GM19351 (cell line): ENCODE measurements at regions not wholly inside any gene's neighbourhood (a gene's known extent, or its start where the extent isn't known, plus 50 kb on each side); places are given as distances from the start of the nearest gene placed in this dataset.

Experiments
- ATAC-seq: cut with Tn5 transposase; IDR thresholded peaks from one replicate; pipeline ENCODE4 v1.9.1; 2021; ENCODE audit warnings: mild to moderate bottlenecking, moderate library complexity; ENCODE audit not compliant: unreplicated experiment

DNA sequence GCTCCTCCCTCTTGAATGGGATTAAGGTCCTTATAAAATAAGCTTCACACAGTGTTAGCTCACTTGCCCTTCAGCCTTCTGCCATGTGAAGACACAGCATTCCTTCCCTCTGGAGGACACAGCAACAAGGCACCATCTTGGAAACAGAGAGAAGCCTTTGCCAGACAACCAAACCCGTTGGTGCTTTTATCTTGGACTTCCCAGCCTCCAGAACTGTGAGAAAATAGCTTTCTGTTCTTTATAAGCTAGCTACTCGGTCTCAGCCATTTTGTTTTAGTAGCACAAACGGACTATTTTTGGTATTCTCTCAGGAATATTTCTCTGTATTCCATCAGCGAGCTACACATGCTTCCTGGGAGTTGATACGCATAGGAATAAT is 58.6 kb upstream of the IRF2BP2 start:
- ATAC-seq, result no peak

DNA sequence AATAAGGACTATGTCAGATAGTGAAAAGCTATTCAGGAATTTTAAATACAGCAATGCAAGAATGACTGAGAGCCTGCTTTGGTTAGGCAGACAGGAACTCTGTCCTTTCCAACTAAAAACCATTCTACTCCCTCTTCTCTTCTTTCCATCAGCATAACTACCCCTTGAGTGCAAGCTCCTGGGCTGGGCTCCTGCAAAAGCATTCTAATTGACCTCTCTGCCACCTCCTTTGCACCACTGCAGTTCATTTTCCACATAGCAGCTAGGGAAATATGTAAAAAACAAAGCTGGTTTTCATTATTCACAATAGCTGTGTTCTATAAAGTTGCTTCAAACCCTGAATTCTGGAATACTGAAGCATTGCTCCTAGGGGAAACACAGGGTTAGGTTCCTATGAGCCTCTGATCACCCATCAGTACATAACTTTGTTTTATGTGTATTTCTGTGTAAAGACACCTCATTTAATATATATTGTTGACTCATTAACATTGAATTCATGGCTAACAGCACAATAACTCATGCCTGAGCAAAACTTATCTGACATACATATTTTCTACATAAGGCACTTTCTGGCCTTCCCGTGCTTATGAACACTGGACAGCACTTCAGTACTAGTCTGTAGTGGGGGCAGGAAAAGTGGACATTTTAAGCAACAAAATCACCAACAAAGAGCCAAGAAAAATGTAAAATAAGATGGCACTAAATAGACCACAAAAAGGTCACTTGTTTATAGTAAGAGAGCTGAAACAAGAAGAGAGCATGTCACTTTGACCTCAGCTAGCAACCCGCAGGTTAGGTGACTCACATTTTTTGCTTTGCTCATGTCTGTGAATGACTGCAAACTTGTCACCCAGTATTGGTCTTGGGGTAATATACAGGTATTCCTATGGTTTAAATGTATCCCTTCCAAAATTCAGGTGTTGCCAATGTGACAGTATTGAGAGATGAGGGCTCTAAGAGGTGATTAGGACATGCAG is 57.9 kb upstream of the IRF2BP2 start:
- no peak for ATAC-seq

DNA sequence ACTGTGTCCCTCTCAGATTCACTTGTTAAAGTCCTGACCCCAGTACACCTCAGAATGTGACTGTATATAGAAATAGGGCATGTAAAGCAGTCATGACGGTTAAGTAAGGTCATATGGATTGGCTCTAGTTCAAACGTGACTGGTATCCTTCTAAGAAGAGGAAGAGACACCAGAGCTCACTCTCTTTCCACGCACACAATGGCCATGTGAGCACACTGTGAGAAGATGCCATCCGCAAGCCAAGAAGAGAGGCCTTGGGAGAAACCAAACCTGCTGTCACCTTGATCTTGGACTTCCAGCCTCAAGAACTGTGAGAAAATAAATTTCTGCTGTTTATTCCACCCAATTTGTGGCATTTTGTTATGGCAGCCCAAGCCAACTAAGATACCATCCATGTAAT is 56.8 kb upstream of the IRF2BP2 start:
- ATAC-seq, result no peak

DNA sequence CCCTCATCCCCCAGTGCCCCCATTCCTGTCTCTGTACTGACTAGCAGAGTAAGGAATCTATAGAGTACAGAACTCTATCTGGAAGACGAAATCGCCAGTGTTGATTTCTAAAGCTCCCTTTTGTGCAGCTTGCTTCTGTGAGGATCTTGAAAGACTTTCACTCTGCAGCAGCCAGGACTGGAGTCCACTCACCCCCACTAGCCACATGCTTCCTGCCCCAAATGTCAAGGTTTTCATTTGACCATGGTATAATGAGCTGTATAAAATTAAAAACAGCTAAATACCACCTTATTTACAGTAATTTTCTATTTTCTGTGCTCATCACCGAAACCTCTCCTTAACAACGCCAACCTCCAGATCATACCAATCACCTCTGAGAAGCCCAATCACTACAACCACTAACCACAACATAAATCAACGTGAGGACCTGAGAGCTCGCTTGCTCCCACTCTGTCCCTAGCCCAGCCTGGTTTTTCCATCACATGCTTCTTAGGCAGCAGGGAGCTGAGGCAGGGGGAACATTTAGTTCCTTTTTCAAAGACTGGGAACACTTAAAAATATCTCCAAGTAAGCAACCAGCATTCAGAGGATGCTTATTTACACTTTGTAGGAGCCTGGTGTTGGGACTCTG is 56.1 kb upstream of the IRF2BP2 start:
- ATAC-seq, result no peak

DNA sequence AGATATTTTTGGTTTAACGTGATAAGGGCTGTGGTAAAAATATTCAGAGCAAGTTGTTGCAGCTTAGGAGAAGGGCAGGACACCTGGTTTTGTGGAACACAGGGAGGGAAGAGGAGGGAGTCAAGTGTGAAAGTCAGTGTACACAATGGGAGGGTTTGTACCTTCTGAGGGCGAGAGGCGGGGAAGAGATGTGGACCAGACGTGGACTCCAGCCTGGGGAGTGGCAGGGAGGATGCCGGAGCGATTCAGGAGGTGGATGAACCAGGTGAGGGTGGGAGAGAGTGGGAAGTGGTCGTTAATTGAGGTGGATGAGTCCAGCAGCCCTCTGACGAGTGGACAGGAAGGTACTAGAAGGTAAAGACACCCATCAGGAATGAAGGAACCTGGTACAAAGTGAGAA is 52.2 kb upstream of the IRF2BP2 start:
- ATAC-seq, result no peak

DNA sequence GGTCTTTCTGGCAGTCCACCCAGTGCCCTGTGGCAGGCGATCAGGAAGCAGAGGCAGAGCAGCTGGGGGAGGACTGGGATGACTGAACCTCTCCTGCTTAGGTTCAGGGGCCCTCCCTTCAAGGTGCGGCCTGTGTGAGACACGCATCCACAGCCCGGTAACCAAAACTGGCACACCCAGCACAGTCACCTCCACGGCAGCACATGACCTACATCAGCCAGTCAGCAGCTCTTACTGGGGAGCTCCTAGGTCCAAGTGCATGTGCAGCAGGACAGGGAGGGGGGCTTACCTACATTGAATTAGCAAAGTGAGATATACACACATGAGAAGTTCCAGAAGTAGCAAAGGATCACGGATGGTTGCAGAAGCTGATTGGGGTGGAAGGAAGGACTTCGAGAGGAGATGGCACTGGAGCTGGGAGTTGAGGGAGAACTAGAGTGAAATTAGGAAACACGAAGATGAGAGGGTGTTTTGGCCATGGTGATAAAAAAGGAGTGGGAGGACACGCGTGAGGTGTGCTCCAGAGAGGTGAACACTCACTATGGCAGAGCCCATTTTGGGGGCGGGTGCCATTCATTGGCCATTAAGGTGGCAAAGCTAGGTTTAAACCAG is 51.4 kb upstream of the IRF2BP2 start:
- no peak for ATAC-seq

DNA sequence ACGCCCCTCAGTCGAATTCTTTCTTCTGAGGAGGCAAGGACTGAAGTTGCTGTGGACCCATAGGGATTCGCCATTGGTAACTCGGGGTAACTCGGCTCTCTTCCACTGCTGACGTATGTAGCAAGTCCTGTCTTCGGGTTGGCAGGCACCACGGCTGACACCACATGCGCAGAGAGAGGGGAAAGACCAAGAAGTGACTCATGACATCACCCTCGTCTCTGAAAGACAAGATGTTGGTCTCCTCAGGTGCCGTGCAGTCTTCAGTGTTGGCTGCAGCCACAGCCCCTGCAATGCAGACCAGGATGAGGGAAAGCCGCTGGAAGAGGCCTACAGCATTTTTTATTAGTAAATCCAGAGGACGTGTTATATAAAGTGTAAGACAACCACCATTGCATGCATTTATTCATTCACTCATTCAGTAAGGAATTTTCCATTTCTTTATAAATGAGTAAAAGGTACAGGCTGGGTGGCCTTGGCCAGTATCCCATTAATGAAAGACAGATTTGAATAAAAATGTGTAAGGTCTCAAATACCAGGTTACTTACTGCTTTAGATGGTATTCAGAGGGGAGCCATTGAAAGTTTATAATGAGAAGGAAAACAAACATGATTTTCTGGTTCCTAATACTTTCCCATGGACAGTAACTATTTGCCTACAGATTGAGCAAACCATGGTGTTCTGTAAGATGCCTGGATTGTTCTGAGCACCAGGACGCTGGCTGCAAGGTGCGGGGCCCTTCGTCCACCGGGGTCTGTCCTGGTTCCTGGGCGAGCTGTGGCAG is 50.7 kb upstream of the IRF2BP2 start:
- no peak for ATAC-seq
